GM10248 (cell line): ENCODE measurements at regions not wholly inside any gene's neighbourhood (a gene's known extent, or its start where the extent isn't known, plus 50 kb on each side); places are given as distances from the start of the nearest gene placed in this dataset.

Source experiments
- CTCF ChIA-PET: fragments of 300-600 bp; sonication (Branson Sonifier 250); formaldehyde crosslinking; extraction: SDS; loops from one replicate; lab custom pipeline; 2021; ENCODE audit warnings: antibody characterized with exemption; lab: Yijun Ruan, JAX
- POLR2A ChIA-PET: fragments of 350-650 bp; sonication (Branson Sonifier 250); formaldehyde crosslinking; extraction: SDS; loops from one replicate; lab custom pipeline; 2020; ENCODE audit warnings: antibody characterized with exemption; lab: Yijun Ruan, JAX
- DNase-seq: peaks from one replicate; pipeline ENCODE4 v3.0.0; 2012; ENCODE audit errors: extremely low spot score
- CTCF ChIP-seq: IDR thresholded peaks from 2 replicates; pipeline ENCODE4 v1.5.1; 2012; ENCODE audit warnings: mild to moderate bottlenecking, low read depth; ENCODE audit errors: extremely low read depth, missing control alignments, control extremely low read depth

GRCh38 chr12:107557026-107557425 lies 128.6 kb upstream of the PWP1 start:
- POLR2A ChIA-PET = no interaction called here
- TF ChIP-seq CTCF = no peak
- no peak for DNase-seq
- CTCF ChIA-PET = interaction anchor here (1.0 to 1.6 kb wide), 4 partner anchors 9 to 426 kb away, joined by 3 to 4 read pairs (median 4); no protein-coding TSS in a partner anchor

- DNase-seq = no peak
- no peak for TF ChIP-seq CTCF
- POLR2A ChIA-PET = no interaction called here
- CTCF ChIA-PET = interaction anchor here (1.0 to 1.6 kb wide), 6 partner anchors 8 to 427 kb away, joined by 3 to 4 read pairs (median 4); no protein-coding TSS in a partner anchor
Observed at GRCh38 chr12:107557589-107558100, 128.0 kb upstream of the PWP1 start.

- no peak for DNase-seq
- TF ChIP-seq CTCF = no peak
- ChIA-PET POLR2A (no interaction called here), CTCF (interaction anchor here (1.3 kb wide), 3 partner anchors 8 to 426 kb away, joined by 3 to 4 read pairs (median 3); no protein-coding TSS in a partner anchor)
Observed at GRCh38 chr12:107558141-107558815, 127.3 kb upstream of the PWP1 start.

- CTCF ChIA-PET = interaction anchor here (1.3 kb wide), 1 partner anchor 9 kb away, joined by 3 read pairs; no protein-coding TSS in a partner anchor
- POLR2A ChIA-PET = no interaction called here
- no peak for DNase-seq
- TF ChIP-seq CTCF = no peak
Observed at GRCh38 chr12:107558816-107559382, 126.7 kb upstream of the PWP1 start.

- TF ChIP-seq CTCF = no peak
- ChIA-PET CTCF (interaction anchor here (1.0 kb wide), 1 partner anchor 12 kb away, joined by 3 read pairs; no protein-coding TSS in a partner anchor), POLR2A (no interaction called here)
- no peak for DNase-seq
Observed at GRCh38 chr12:107560165-107560898, 125.3 kb upstream of the PWP1 start.

- ChIA-PET CTCF (interaction anchor here (1.0 kb wide), 1 partner anchor 12 kb away, joined by 3 read pairs; no protein-coding TSS in a partner anchor), POLR2A (no interaction called here)
- no peak for TF ChIP-seq CTCF
- DNase-seq = no peak
Observed at GRCh38 chr12:107560899-107561285, 124.7 kb upstream of the PWP1 start.
